GM19239 (cell line): ENCODE measurements at regions not wholly inside any gene's neighbourhood (a gene's known extent, or its start where the extent isn't known, plus 50 kb on each side); places are given as distances from the start of the nearest gene placed in this dataset.
"Not testable (repeated sequence)": the region's sequence is repeated elsewhere in the genome, so short reads cannot be mapped to it uniquely, and the experiment has no call there.

ENCODE experiments used
- DNase-seq: peaks from one replicate; pipeline ENCODE4 v3.0.0; 2011; ENCODE audit warnings: low spot score; ENCODE audit not compliant: insufficient read length
- FAIRE-seq: peaks from 2 replicates; lab custom pipeline; 2011; peaks lifted over from hg19 to GRCh38; lab: Jason Lieb, UNC

DNA sequence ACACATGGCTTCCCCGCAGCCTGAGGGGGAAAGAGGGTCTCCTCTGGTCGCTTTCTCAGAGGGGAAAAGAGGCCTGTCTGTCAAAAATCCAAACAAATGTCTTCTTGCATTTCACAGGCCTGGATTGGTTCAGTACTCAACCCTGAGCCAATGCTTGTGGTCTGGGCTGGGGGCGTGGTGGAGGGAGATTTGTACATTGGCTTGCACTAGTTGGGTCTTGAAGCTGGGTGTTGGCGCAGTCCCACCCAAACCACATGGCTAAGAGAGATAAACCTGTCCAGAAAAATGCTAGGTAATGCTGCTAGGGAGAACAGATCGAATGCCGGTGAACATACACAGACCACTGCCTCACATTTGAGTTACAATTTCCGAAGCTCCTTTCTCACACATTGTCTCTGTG is 461.6 kb downstream of the MED13L start:
- no peak for FAIRE-seq

DNA sequence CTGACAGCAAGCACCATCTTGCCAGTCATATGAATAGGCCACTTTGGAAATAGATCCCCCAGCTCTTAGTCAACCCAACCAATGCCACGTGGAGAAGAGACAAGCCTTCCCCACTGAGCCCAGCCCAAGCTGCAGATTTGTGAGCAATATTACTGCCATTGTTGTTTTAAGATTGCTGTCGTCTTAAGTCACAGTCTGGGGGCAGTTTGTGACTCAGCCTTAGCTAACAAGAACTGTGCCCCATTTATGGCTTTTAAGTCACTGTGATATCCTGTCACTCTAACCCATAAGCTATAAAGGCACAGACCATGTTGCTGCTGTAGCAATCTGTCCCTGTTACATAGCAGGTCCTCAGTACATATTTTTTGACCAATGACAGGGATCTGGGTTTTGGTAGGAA is 464.2 kb downstream of the MED13L start:
- FAIRE-seq = no peak
- no peak for DNase-seq

More for the DNA sequence above, 461.6 kb downstream of the MED13L start:
- DNase-seq = no peak

DNA sequence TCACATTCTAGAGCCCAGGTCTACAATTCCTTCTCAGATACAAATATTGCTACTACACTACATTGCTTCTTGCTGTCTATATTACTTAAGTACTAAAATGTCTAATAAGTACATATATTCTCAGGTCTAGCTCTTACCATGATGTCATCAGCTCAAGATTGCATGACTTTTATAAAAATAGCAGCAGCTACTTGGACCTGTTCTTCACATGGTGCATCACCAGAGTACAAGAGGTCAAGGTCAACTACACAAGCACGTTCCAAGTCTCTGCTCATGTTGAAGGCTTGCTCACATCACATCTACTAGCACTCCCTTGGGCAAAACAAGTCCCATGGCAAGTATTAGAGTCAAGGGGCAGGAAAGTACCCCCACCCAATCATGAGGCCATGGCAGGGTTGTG is 465.6 kb downstream of the MED13L start:
- FAIRE-seq = no peak
- no peak for DNase-seq

DNA sequence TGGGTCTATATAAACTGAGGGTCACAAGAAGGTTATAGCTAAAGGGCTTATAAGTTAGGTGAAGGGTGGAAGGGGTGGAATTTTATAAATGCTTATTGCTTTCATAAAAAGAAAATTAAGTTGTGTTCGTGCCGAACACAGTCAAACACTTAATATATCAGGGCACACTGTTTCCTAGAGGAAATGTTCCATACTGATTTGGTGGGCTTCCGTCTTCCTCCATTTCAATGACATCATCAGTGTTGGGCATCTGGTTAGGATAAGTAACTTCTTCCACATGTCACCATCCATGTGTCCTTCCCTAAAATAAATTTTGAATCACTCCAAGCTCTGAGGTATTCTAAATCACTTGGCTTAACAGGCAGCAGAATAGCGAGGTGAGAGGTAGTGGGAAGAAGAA is 466.4 kb downstream of the MED13L start:
- FAIRE-seq = no peak
- no peak for DNase-seq

DNA sequence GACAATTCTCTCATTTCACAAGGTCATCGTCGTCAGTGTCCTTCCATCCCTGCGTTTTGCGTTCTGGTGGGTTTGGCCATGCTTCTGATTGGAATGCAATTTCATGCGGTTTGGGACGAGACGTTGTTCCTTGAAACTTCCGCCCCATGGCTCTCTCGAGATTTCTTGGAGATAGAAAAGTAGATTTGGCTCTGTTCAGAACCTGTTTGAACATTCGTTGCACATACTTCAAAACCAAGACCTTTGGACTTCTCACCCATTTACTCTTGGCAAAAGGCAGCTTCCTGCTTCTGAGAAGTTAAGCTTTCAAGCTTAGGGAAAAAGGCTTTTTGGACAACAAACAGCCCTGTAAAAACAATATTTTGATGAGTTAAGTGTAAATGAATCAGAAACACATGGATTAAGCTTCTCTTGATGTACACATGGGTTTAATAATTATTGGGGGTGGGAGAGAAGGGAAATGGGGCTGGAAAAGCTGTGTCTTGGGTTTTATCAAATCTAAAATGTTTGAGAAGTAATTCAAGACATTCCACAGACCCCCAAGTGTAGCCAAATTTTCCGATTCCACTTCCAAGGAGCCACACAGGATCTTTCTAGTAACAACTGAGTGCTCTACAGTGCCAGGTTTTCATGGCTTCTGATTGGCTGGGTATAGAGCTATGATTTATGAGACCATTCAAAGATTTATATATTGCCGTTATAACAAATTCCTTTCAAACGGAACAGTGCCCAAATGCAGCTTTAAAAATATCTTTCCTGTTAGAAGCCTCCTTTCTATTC is 467.2 kb downstream of the MED13L start:
- no peak for FAIRE-seq
- no peak for DNase-seq

DNA sequence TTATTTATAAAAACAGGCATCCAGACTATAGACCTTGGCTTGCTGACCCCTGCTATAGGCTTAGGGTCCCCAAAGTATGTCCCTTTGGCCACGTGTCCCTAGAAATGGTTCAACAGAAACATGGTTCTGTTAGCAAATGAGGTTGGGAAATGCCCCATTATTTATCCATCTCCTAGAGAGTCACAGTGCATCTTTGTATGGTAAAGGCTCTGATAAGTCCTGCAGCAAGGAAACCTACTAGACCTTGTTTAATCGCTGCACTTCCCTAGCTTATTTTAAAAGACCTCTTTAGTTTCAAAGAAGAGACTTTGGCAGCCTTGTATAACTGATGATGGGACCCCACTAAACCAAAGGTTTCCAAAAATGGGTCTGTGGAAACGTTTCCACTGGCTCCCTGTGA is 471.5 kb downstream of the MED13L start:
- DNase-seq (no peak), FAIRE-seq (no peak)

DNA sequence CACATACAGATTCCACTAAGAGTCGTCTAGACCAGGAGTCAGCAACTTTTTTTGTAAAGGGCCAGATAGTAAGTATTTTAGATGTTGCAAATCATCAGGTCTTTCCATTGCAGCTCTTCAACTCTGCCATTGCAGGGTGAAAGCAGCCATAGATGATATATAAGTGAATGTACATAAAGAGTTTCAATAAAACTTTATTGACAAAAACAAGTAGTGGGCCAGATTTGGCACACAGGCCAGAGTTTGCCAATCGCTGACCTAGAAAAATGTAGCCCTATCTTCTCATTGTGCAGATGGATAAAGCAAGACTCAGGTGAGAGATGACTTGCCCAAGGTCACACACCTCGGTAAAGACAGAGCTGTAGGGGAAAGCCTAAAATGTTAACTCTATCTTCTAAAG is 474.7 kb downstream of the MED13L start:
- FAIRE-seq = no peak
- no peak for DNase-seq

DNA sequence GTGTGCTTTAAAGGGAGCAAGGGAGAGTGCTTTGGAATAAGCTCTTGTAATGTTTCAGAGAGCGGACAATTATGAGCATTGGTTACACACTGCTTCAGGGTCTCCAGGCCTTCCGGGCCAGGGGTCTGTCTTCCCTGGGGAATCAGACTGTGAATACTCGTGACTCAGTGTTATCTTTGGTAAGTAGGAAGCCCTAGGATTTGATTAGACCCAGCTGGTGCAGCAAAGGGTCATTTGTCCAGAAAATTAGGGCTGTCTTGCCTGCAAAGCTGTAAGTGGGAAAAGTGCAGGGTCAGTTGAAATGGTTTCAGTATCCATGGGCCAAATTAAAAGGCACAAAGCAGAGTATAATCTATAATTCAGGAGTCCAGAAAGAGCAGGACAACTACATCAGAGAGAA is 475.6 kb downstream of the MED13L start:
- no peak for FAIRE-seq

DNA sequence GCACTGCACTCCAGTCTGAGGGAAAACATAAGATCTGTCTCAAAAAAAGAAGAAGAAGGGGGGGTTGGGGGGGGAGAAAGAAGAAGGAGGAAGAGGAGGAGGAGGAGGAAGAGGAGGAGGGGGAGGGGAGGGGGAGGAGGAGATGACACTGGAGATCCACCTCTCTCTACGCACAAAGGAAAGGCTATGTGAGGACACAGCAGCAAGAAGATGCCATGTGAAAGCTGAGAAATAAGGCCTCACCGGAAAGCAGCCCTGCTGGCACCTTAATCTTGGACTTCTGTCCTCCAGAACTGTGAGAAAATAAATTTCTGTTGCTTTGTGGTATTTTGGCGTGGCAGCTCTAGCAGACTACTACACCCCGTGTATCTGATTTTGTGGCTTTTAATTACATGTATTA is 477.9 kb downstream of the MED13L start:
- FAIRE-seq = no peak
- no peak for DNase-seq

More for the DNA sequence above, 475.6 kb downstream of the MED13L start:
- DNase-seq = no peak

DNA sequence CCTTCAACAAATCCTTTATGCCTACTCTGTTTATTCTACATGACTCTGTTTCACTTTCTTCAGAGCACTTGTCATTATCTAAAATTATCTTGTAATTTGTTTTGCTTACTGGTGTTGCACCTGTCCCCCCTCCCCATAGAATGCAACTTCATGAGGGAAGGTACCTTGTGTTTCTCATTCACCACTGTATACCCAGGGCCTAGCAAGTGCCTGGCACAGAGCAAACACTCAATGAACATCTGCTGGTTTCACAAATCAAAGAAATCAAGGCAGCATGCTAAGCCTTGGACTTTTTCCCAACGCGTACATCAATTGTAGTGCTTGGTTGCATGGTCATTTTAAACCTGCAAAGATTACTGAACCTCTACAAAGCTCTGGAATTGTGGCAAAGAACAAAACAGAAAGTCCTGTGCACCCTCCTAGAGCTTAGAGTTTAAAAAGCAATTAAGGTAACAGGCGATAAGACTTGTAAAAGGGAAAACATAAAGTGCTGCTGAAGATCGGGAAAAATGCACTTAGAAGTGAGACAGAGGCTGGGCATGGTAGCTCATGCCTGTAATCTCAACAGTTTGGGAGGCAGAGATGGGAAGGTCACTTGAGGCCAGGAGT is 479.1 kb downstream of the MED13L start:
- no peak for FAIRE-seq
- no peak for DNase-seq

DNA sequence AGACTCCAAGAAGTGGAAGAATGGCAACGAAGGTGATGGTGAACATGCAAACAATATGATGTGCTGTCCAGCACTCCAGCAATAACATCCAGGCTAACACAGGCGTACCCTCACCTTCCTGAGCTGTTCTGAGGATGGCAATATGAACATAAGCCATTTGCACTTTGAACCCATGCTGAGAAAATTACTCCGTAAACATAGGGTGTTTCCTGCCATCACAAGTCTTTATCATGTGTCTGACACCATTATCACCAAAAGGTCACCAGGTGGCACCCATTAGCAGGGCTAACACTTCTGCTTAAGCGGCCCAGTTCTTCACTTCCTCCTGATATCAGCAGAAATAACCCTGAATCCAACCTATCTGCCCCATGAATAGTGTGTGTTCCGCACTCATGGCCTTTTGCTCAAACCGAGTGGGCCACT is 482.8 kb downstream of the MED13L start:
- FAIRE-seq (no peak), DNase-seq (no peak)

DNA sequence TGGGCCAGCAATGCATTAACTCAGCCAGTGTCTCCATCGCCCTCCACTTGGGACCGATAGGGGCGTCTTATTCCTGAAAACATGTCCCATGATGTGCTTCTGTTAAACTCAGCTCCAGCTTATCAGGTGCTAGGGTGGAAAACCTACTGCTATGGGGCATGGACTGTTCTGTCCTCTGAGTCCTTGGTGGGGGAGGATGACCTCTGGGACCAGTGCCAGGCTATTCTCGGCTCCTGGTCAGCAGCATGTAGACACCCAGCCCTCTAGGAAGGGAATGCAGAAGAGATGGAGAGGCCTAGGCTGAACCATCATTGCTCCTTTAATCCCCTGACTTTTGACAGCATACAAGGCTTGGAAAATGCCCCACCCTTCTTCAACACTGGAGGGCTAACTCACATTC is 486.2 kb downstream of the MED13L start:
- FAIRE-seq (no peak), DNase-seq (no peak)

DNA sequence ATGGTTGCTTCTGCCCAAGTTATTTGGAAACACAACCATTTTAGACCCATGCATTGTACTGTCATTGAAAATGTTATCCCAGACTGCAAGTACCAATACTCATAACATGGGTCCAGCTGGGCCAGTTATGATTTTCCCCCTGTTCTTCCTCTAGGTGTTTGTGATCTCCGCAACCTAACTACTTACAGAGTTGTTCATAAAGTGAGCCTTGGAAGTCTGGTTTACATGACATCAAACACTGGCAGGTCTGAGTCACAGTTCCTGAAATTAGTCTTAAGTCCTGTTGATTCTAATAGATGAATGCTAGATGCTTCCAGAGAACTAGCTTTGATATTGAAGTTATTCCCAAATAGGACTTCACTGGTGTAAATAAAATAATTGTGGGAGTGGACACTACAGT is 487.0 kb downstream of the MED13L start:
- DNase-seq (no peak), FAIRE-seq (no peak)

DNA sequence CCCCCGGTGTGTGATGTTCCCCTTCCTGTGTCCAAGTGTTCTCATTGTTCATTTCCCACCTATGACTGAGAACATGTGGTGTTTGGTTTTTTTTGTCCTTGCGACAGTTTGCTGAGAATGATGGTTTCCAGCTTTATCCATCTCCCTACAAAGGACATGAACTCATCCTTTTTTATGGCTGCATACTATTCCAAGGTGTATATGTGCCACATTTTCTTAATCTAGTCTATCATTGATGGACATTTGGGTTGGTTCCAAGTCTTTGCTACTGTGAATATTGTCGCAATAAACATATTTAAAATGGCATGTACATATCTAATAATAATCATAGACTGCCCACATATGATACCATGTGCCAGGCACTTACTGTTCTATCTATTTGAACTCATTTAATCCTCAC is 491.0 kb downstream of the MED13L start:
- not testable (repeated sequence) for DNase-seq, FAIRE-seq

DNA sequence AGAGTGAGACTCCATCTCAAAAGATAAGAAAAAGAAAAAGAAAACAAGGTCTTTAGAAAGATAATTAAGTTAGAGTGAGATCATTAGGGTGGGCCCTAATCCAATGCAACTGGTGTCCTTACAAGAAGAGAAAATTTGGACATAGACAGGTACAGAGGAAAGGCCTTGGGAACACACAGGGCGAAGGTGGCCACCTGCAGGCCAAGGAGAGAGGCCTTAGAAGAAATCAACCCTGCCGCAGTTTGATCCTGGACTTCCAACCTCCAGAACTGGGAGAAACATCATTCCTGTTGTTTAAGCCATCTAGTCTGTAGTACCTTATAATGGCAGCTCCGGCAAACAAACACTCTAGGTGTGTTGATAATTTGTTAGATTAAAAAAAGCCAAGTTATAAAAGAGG is 491.9 kb downstream of the MED13L start:
- FAIRE-seq = no peak
- no peak for DNase-seq

DNA sequence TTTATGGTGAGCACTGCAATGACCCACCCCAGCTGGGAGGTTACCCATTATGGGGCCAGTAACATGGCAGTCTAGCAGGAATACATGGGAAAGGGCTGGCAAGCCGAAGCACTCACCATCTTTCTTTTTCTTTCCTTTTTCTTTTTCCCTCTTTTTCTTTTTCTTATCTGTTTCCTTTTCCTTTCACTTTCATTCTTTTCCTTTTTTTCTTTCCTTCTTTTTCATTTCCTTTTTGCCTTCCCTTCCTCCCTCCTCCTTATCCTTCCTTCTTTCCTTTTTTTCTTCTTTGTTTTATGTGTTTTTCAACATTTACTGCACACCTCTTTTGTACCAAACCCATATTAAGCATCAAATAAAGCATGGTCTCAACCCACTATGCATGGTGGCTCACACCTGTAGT is 501.1 kb downstream of the MED13L start:
- DNase-seq (no peak), FAIRE-seq (no peak)

DNA sequence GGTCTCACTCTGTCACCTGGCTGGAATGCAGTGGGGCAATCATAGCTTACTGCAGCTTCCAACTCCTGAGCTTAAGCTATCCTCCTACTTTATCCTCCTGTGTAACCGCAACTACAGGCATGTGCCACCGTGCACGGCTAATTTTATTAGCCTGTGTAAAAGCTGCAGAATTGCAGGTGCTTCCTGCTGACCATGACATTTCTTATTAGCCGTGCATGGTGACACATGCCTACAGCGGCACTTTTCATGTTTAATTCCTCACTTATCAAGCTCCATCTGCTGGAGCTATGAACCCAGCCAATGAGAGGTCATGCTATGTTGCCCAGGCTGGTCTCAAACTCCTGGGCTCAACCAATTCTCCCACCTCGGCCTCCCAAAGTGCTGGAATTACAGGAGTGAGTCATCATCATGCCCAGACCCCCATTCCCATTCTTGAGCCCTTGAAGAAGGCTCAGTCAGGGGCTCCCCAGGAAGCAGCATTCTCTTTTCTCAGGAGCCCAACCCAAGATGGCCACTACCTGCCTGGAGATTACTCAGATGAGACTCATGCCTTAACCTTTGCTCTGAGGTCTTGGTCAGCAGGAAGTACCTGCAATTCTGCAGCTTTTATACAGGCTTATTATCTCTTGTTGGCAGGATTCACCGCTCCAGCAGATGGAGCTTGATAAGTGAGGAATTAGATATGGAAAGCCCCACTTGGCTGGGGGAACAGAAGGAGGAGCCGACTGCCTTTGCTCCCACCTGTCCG is 503.2 kb downstream of the MED13L start:
- FAIRE-seq (no peak), DNase-seq (no peak)

DNA sequence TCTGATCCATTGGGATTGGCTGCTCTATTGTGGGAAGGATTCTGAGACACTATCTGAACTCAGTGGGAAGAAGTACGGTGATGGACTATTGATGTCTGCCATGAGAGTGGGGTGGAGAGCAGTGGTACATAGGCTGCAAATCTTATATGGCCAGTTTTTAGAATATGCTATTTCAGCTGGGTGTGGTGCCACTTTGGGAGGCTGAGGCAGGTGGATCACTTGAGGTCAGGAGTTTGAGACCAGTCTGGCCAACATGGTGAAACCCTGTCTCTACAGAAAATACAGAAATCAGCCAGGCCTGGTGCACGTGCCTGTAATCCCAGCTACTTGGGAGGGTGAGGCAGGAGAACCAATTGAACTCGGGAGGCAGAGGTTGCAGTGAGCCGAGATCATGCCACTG is 505.9 kb downstream of the MED13L start:
- FAIRE-seq = no peak

DNA sequence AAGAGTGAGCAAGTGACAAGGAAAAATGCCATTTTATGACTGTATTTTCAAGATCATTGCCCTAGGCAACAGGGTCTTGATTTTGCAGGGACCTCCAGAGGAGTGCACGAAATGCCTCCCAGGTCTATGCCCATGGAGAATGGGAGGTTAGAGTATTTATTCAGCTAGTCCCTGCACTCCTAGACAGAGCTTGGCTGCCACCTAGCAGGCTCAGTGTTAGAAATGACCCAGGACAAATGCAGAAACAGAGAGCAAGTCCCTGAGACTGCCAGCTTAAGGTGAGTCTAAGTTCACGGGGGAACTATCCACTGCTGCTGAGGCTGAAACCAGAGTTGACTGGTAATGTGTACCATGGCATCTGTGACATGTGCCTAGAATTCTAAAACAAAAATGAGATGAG is 506.4 kb downstream of the MED13L start:
- FAIRE-seq = no peak

More for the DNA sequence above, 505.9 kb downstream of the MED13L start:
- no peak for DNase-seq

DNA sequence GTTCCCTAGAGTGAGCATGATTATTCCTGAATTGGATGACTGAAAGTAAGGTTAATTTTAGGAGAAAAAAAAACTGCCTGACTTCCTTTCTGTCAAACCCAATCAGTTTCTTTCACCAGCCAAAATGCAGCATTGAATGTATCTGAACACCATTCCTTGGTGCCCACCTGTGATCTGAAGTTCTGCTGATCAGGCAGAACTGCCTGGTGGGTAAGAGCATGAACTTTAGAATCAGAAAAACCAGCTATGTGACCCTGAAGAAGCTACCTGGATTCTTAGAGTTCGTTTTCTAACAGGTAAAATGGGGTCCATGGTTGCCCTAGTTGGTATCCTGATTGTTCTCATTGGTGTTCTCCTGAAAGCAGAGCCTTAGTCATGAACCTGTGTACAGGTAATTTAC is 506.9 kb downstream of the MED13L start:
- no peak for FAIRE-seq
- DNase-seq = no peak

More for the DNA sequence above, 506.4 kb downstream of the MED13L start:
- DNase-seq = no peak

DNA sequence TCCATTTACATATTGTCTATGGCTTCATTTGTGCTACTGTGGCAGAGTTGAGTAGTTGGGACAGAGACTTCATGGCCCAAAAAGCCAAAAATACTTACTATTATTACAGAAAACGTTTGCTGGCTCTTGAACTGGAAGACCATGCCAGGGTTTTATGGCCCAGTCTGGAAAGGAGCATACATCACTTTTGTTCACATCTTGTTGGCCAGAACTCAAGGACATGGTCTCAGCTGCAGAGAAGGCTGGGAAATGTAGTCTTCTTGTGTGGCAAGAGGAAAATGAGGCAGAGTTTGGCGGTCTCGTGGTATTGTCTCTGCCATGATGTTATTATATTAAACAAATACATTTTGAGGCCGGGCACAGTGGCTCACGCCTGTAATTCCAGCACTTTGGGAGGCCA is 509.6 kb downstream of the MED13L start:
- DNase-seq (no peak), FAIRE-seq (no peak)
